Astrocyte (in vitro differentiated cells and primary cell): ENCODE measurements at regions not wholly inside any gene's neighbourhood (a gene's known extent, or its start where the extent isn't known, plus 50 kb on each side); places are given as distances from the start of the nearest gene placed in this dataset.

Source experiments
- DNase-seq: peaks from one replicate; pipeline ENCODE4 v3.0.0-alpha.2; 2010; ENCODE audit warnings: low read depth
- FAIRE-seq: peaks from 2 replicates; lab custom pipeline; 2011; peaks lifted over from hg19 to GRCh38; lab: Jason Lieb, UNC
- H2AFZ ChIP-seq: 2 replicates; pipeline ENCODE4 v1.6.0; 2012; ENCODE audit warnings: low read depth, low read length, inconsistent platforms
- H3K27ac ChIP-seq: 2 replicates; pipeline ENCODE4 v1.5.1; 2011; ENCODE audit warnings: low read depth, low read length, inconsistent platforms
- H3K27me3 ChIP-seq: 2 replicates; pipeline ENCODE4 v1.6.0; 2011; ENCODE audit warnings: low read length, inconsistent platforms; ENCODE audit not compliant: insufficient read depth
- H3K36me3 ChIP-seq: 2 replicates; pipeline ENCODE4 v1.5.1; 2011; ENCODE audit warnings: low read length, inconsistent platforms; ENCODE audit not compliant: insufficient read depth
- H3K4me1 ChIP-seq: 2 replicates; pipeline ENCODE4 v1.5.1; 2011; ENCODE audit warnings: low read length, inconsistent platforms; ENCODE audit not compliant: insufficient read depth
- H3K4me2 ChIP-seq: 2 replicates; pipeline ENCODE4 v1.6.0; 2012; ENCODE audit warnings: low read length, inconsistent platforms
- H3K4me3 ChIP-seq: 2 replicates; pipeline ENCODE4 v1.5.1; 2011; ENCODE audit warnings: low read depth, mild to moderate bottlenecking, low read length, inconsistent platforms; ENCODE audit not compliant: insufficient read depth
- H3K79me2 ChIP-seq: 2 replicates; pipeline ENCODE4 v1.6.0; 2012; ENCODE audit warnings: mild to moderate bottlenecking, low read length, inconsistent platforms; ENCODE audit not compliant: insufficient read depth
- H3K9ac ChIP-seq: 2 replicates; pipeline ENCODE4 v1.6.0; 2012; ENCODE audit warnings: mild to moderate bottlenecking, low read length, inconsistent platforms
- H3K9me3 ChIP-seq: 2 replicates; pipeline ENCODE4 v1.5.1; 2012; ENCODE audit warnings: low read depth, mild to moderate bottlenecking, low read length, inconsistent platforms; ENCODE audit not compliant: insufficient read depth
- H4K20me1 ChIP-seq: 2 replicates; pipeline ENCODE4 v1.6.0; 2012; ENCODE audit warnings: low read length, inconsistent platforms; ENCODE audit not compliant: insufficient read depth
- H3K27ac Mint-ChIP-seq: one replicate; pipeline ENCODE4 v1.8.0; 2021; ENCODE audit warnings: mild to moderate bottlenecking, mixed read lengths; ENCODE audit not compliant: unreplicated experiment
- H3K27me3 Mint-ChIP-seq: one replicate; pipeline ENCODE4 v1.8.0; 2021; ENCODE audit warnings: low read depth, mixed read lengths; ENCODE audit not compliant: unreplicated experiment
- H3K36me3 Mint-ChIP-seq: one replicate; pipeline ENCODE4 v1.8.0; 2021; ENCODE audit warnings: low read depth, mixed read lengths; ENCODE audit not compliant: unreplicated experiment
- H3K4me1 Mint-ChIP-seq: one replicate; pipeline ENCODE4 v1.8.0; 2021; ENCODE audit warnings: low read depth, mixed read lengths; ENCODE audit not compliant: unreplicated experiment
- H3K4me3 Mint-ChIP-seq: one replicate; pipeline ENCODE4 v1.8.0; 2021; ENCODE audit warnings: mild to moderate bottlenecking, moderate library complexity, mixed read lengths; ENCODE audit not compliant: unreplicated experiment
- H3K9me3 Mint-ChIP-seq: one replicate; pipeline ENCODE4 v1.8.0; 2021; ENCODE audit warnings: mild to moderate bottlenecking, mixed read lengths; ENCODE audit not compliant: unreplicated experiment
- EZH2 ChIP-seq: IDR thresholded peaks from 2 replicates; pipeline ENCODE4 v1.6.1; 2012; ENCODE audit warnings: mild to moderate bottlenecking, low read length, inconsistent platforms; ENCODE audit not compliant: insufficient read depth
- TF ChIP-seq, protein P1 (sequence below): IDR thresholded peaks from 2 replicates; pipeline ENCODE4 v1.5.1; 2011; ENCODE audit warnings: low read depth, mild to moderate bottlenecking, inconsistent platforms, low read length, moderate library complexity; ENCODE audit not compliant: insufficient read depth

DNA sequence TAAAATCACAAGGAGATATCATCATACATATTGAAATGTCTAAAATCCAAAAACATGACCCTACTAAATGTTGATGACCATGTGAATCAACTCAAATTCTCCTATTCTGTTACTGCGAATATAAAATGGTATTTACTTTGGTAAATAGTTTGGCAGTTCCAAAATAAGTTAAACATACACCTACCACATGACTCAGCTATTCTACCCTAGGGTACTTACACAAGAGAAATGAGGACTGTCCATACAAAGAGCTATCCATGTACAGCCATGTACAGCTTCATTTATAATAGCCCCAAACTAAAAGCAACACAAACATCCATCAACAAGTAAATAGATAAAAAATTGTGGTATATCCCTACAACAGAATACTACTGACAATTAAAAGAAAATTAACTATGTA, 346.1 kb upstream of the TENM4 start:
- no peak overlapping the region for H3K9ac ChIP-seq
- no peak for TF ChIP-seq EZH2
- TF ChIP-seq, protein P1, sequence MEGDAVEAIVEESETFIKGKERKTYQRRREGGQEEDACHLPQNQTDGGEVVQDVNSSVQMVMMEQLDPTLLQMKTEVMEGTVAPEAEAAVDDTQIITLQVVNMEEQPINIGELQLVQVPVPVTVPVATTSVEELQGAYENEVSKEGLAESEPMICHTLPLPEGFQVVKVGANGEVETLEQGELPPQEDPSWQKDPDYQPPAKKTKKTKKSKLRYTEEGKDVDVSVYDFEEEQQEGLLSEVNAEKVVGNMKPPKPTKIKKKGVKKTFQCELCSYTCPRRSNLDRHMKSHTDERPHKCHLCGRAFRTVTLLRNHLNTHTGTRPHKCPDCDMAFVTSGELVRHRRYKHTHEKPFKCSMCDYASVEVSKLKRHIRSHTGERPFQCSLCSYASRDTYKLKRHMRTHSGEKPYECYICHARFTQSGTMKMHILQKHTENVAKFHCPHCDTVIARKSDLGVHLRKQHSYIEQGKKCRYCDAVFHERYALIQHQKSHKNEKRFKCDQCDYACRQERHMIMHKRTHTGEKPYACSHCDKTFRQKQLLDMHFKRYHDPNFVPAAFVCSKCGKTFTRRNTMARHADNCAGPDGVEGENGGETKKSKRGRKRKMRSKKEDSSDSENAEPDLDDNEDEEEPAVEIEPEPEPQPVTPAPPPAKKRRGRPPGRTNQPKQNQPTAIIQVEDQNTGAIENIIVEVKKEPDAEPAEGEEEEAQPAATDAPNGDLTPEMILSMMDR: no peak
- H3K4me3 Mint-ChIP-seq: no peak overlapping the region
- H3K27ac ChIP-seq: no peak overlapping the region
- H3K4me1 ChIP-seq: no peaks in the 10 kb centered on the region
- H3K9me3 ChIP-seq: no peaks in the 10 kb centered on the region
- H3K36me3 ChIP-seq: no peaks in the 10 kb centered on the region
- H2AFZ ChIP-seq: no peak overlapping the region
- FAIRE-seq (no peak), DNase-seq (no peak)
- H3K27me3 Mint-ChIP-seq: no peaks in the 10 kb centered on the region
- H3K36me3 Mint-ChIP-seq: no peaks in the 10 kb centered on the region
- no peaks in the 10 kb centered on the region for H4K20me1 ChIP-seq
- no peak overlapping the region for H3K27ac Mint-ChIP-seq
- no peaks in the 10 kb centered on the region for H3K79me2 ChIP-seq
- no peaks in the 10 kb centered on the region for H3K4me1 Mint-ChIP-seq
- H3K27me3 ChIP-seq: no peaks in the 10 kb centered on the region
- no peak overlapping the region for H3K4me3 ChIP-seq
- no peak overlapping the region for H3K4me2 ChIP-seq
- peaks cover 2% of the 10 kb centered on the region for H3K9me3 Mint-ChIP-seq

DNA sequence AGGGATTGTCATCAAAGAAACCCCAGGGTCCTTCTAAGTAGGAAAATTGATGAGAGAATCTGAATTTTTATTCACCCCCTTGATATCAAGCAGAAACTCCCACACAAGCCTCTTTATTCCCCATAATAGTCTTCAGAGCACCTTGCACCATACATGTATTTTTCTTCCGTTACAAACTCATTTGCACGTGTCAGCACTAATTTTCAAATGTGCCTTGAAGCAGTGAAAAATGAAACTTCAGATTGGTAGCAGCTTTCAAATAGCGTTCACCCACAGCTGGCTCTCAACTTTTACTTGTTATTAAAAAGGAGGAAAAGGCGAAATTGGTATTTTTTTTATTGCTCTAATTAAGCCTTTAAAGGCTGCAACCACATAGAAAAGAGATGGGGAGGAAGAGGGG, 343.0 kb upstream of the TENM4 start:
- FAIRE-seq: no peak

DNA sequence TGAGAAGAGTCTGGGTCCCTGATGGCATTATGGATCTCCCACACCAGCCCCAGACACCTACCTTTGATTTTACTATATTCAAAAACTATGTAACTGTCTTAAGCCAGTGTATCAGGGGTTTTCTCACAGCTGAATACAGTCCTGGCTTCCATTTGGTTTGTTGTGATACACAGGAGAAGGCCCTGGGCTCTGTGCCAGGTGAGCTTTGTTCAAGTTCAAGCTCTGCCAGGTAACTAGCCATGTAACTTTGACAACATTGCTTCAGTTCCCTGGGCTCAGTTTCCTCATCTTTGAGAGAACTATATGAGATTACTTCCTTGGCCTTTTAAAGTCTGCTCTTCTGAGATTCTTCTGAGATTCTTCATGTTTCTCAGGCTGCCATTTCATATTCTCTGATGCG, 327.5 kb upstream of the TENM4 start:
- Mint-ChIP-seq H3K27me3 (peaks cover 2% of the 10 kb centered on the region), H3K27ac (no peak overlapping the region), H3K4me3 (no peak overlapping the region), H3K9me3 (no peaks in the 10 kb centered on the region), H3K36me3 (no peaks in the 10 kb centered on the region), H3K4me1 (no peaks in the 10 kb centered on the region)
- no peaks in the 10 kb centered on the region for H3K9me3 ChIP-seq
- H3K4me2 ChIP-seq: no peak overlapping the region
- H3K36me3 ChIP-seq: no peaks in the 10 kb centered on the region
- FAIRE-seq (no peak), DNase-seq (no peak)
- no peaks in the 10 kb centered on the region for H3K79me2 ChIP-seq
- H3K4me3 ChIP-seq: no peak overlapping the region
- H2AFZ ChIP-seq: no peak overlapping the region
- no peak overlapping the region for H3K27ac ChIP-seq
- H3K9ac ChIP-seq: no peak overlapping the region
- H4K20me1 ChIP-seq: no peaks in the 10 kb centered on the region
- H3K27me3 ChIP-seq: no peaks in the 10 kb centered on the region
- TF ChIP-seq, protein P1: no peak
- TF ChIP-seq EZH2: no peak
- H3K4me1 ChIP-seq: no peaks in the 10 kb centered on the region

More for the DNA sequence above, 343.0 kb upstream of the TENM4 start:
- H3K9ac ChIP-seq: no peak overlapping the region
- Mint-ChIP-seq H3K27me3 (no peaks in the 10 kb centered on the region), H3K4me1 (no peaks in the 10 kb centered on the region), H3K4me3 (no peak overlapping the region), H3K27ac (no peak overlapping the region), H3K9me3 (no peaks in the 10 kb centered on the region), H3K36me3 (no peaks in the 10 kb centered on the region)
- TF ChIP-seq EZH2: no peak
- no peaks in the 10 kb centered on the region for H3K9me3 ChIP-seq
- H4K20me1 ChIP-seq: no peaks in the 10 kb centered on the region
- H3K79me2 ChIP-seq: no peaks in the 10 kb centered on the region
- no peaks in the 10 kb centered on the region for H3K36me3 ChIP-seq
- H3K27me3 ChIP-seq: no peaks in the 10 kb centered on the region
- no peak overlapping the region for H2AFZ ChIP-seq
- no peak overlapping the region for H3K27ac ChIP-seq
- H3K4me3 ChIP-seq: no peak overlapping the region
- H3K4me1 ChIP-seq: no peaks in the 10 kb centered on the region
- DNase-seq: no peak
- H3K4me2 ChIP-seq: no peak overlapping the region
